NCI-H524 (cell line): ENCODE measurements at regions not wholly inside any gene's neighbourhood (a gene's known extent, or its start where the extent isn't known, plus 50 kb on each side); places are given as distances from the start of the nearest gene placed in this dataset.
"Not testable (repeated sequence)": the region's sequence is repeated elsewhere in the genome, so short reads cannot be mapped to it uniquely, and the experiment has no call there.

Experiments
- DNase-seq, 2 experiments: peaks; one replicate each; lab custom pipeline; 2025; lab: John Stamatoyannopoulos, UW

GRCh38 chr2:224174990-224175389, 135.9 kb upstream of the SERPINE2 start:
- no peak for DNase-seq

GRCh38 chr2:224174521-224174920, 135.4 kb upstream of the SERPINE2 start:
- no peak for DNase-seq

- no peak for DNase-seq
These were observed 134.8 kb upstream of the SERPINE2 start for GRCh38 chr2:224173933-224174332.

- DNase-seq: no peak
These were observed 134.1 kb upstream of the SERPINE2 start for GRCh38 chr2:224173210-224173609.

GRCh38 chr2:224171226-224171625, 132.1 kb upstream of the SERPINE2 start:
- no peak for DNase-seq

GRCh38 chr2:224169847-224170246, 130.8 kb upstream of the SERPINE2 start:
- DNase-seq: no peak

- DNase-seq: not testable (repeated sequence)
These were observed 128.7 kb upstream of the SERPINE2 start for GRCh38 chr2:224167781-224168180.

- DNase-seq: no peak
These were observed 127.6 kb upstream of the SERPINE2 start for GRCh38 chr2:224166654-224167053.

- no peak for DNase-seq
These were observed 126.8 kb upstream of the SERPINE2 start for GRCh38 chr2:224165901-224166319.

GRCh38 chr2:224163566-224164307, 124.7 kb upstream of the SERPINE2 start:
- no peak for DNase-seq

- no peak for DNase-seq
These were observed 123.0 kb upstream of the SERPINE2 start for GRCh38 chr2:224162122-224162521.

- DNase-seq: no peak
These were observed 122.6 kb upstream of the SERPINE2 start for GRCh38 chr2:224161712-224162111.

- no peak for DNase-seq
These were observed 121.8 kb upstream of the SERPINE2 start for GRCh38 chr2:224160917-224161316.

GRCh38 chr2:224159345-224159928, 120.4 kb upstream of the SERPINE2 start:
- DNase-seq: no peak

- no peak for DNase-seq
These were observed 119.7 kb upstream of the SERPINE2 start for GRCh38 chr2:224158831-224159230.

- no peak for DNase-seq
These were observed 119.0 kb upstream of the SERPINE2 start for GRCh38 chr2:224158061-224158460.

GRCh38 chr2:224157655-224158054, 118.6 kb upstream of the SERPINE2 start:
- no peak for DNase-seq

GRCh38 chr2:224156436-224156835, 117.3 kb upstream of the SERPINE2 start:
- no peak for DNase-seq

- DNase-seq: no peak
These were observed 116.8 kb upstream of the SERPINE2 start for GRCh38 chr2:224155896-224156295.

- no peak for DNase-seq
These were observed 116.3 kb upstream of the SERPINE2 start for GRCh38 chr2:224155371-224155770.

- no peak for DNase-seq
These were observed 112.7 kb upstream of the SERPINE2 start for GRCh38 chr2:224151680-224152310.

- no peak for DNase-seq
These were observed 112.1 kb upstream of the SERPINE2 start for GRCh38 chr2:224151161-224151560.

GRCh38 chr2:224148058-224148457, 109.0 kb upstream of the SERPINE2 start:
- not testable (repeated sequence) for DNase-seq
